RWPE2 (cell line): ENCODE measurements at regions not wholly inside any gene's neighbourhood (a gene's known extent, or its start where the extent isn't known, plus 50 kb on each side); places are given as distances from the start of the nearest gene placed in this dataset.

Experiments used
- ATAC-seq: fragments of 200-7000 bp; cut with Tn5 transposase; 3 replicates; pipeline ENCODE4 v1.9.1; 2021; ENCODE audit warnings: low read depth
- DNase-seq: peaks from one replicate; pipeline ENCODE4 v3.0.0-alpha.2; 2020; ENCODE audit warnings: low spot score
- H3K27ac ChIP-seq: fragments of 450-650 bp; 2 replicates; pipeline ENCODE4 v1.5.1; 2017; ENCODE audit warnings: mild to moderate bottlenecking; ENCODE audit not compliant: poor library complexity, severe bottlenecking
- H3K27me3 ChIP-seq: fragments of 250-450 bp; sonication (Bioruptor Pico); 2 replicates; pipeline ENCODE4 v1.5.1; 2021; ENCODE audit warnings: mild to moderate bottlenecking, moderate library complexity; ENCODE audit not compliant: insufficient read depth, poor library complexity, severe bottlenecking
- H3K36me3 ChIP-seq: fragments of 250-450 bp; sonication (Bioruptor Pico); 2 replicates; pipeline ENCODE4 v1.5.1; 2020; ENCODE audit warnings: low read depth, mild to moderate bottlenecking, moderate library complexity
- H3K4me1 ChIP-seq: fragments of 250-450 bp; sonication (Bioruptor Pico); 2 replicates; pipeline ENCODE4 v1.5.1; 2021; ENCODE audit warnings: mild to moderate bottlenecking, moderate library complexity; ENCODE audit not compliant: insufficient read depth, poor library complexity, severe bottlenecking
- H3K4me3 ChIP-seq: fragments of 250-450 bp; sonication (Bioruptor Pico); 2 replicates; pipeline ENCODE4 v1.5.1; 2021; ENCODE audit warnings: mild to moderate bottlenecking, moderate library complexity; ENCODE audit not compliant: severe bottlenecking
- H3K9me3 ChIP-seq: fragments of 250-450 bp; sonication (Bioruptor Pico); 2 replicates; pipeline ENCODE4 v1.5.1; 2021; ENCODE audit warnings: mild to moderate bottlenecking, moderate library complexity; ENCODE audit not compliant: severe bottlenecking
- CTCF ChIP-seq: fragments of 450-650 bp; IDR thresholded peaks from one replicate; pipeline ENCODE4 v1.5.1; 2017; ENCODE audit warnings: mild to moderate bottlenecking, moderate library complexity; ENCODE audit not compliant: poor library complexity, severe bottlenecking

DNA sequence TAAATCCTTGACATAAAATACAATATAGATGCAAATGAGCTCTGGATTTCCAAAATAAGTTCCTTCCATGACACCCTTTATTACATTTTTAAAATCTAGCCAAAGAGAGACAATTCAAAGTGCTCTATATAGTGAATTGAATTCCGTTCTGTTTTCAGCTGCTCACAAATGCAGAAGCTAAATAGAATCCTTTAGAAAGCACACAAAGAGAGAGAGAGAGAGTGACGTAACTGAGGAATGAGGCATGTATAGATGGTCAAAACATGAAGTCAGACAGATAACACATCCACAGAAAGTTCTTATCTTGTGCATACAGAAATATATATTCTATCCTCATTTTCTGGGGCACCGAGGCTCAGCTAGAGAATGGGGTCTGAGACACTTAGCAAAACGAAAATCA, 344.7 kb upstream of the NETO1 start:
- no peak for TF ChIP-seq CTCF
- H3K27me3 ChIP-seq, result no peaks in the 10 kb centered on the region
- no peaks in the 10 kb centered on the region for H3K9me3 ChIP-seq
- ATAC-seq (no peak), DNase-seq (no peak)
- no peak overlapping the region for H3K27ac ChIP-seq
- H3K36me3 ChIP-seq, result no peaks in the 10 kb centered on the region
- no peaks in the 10 kb centered on the region for H3K4me1 ChIP-seq
- no peak overlapping the region for H3K4me3 ChIP-seq

DNA sequence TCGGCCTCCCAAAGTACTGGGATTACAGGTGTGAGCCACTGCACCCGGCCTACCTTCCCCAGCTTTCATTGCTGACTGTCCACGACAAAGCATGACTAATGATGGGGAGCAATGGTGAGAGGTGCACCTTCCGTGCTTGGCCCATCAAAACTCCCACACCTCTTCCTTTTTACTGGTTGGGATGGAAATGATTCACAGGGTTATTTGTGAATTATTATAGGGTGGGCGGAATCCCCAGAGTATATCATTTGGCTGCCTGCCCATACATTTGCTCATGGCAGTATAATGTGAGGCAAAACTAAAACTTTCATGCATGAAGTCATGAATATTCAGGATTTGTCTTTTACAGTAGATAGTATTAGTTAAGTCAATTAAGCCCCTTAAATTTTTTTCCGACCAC, 334.2 kb upstream of the NETO1 start:
- H3K9me3 ChIP-seq, result no peaks in the 10 kb centered on the region
- H3K4me1 ChIP-seq, result peaks cover 17% of the 10 kb centered on the region
- TF ChIP-seq CTCF, result no peak
- no peaks in the 10 kb centered on the region for H3K27me3 ChIP-seq
- H3K27ac ChIP-seq, result no peak overlapping the region
- no peak overlapping the region for H3K4me3 ChIP-seq
- peak; percentile 78 for ATAC-seq
- H3K36me3 ChIP-seq, result no peaks in the 10 kb centered on the region
- no peak for DNase-seq

DNA sequence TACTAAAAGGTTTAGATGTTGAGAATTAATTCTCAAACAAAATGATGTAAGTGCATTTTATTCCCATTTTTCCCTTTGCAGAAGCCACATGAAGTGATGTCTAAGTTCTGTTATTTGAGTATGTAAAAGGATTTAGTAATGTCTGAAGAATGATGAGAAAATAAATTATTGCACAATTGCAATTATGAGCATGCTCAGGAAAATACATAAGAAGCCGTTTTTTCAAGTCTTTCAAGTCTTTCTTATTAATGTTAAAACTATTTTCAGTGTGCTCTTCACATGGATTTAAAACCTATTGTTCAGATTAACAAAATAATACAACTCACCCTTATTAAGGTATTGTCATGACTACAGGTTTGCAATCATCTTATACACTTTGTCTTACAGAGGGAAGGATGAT, 331.4 kb upstream of the NETO1 start:
- DNase-seq, result no peak
- peaks cover 17% of the 10 kb centered on the region for H3K4me1 ChIP-seq
- H3K36me3 ChIP-seq, result no peaks in the 10 kb centered on the region
- H3K27me3 ChIP-seq, result no peaks in the 10 kb centered on the region
- TF ChIP-seq CTCF, result no peak
- no peaks in the 10 kb centered on the region for H3K9me3 ChIP-seq
- ATAC-seq, result peak; percentile 62; the same call in 2 of the 3 replicates
- H3K4me3 ChIP-seq, result no peak overlapping the region
- peak overlapping the region; percentile 24 for H3K27ac ChIP-seq

- H3K27me3 ChIP-seq, result no peaks in the 10 kb centered on the region
- no peaks in the 10 kb centered on the region for H3K36me3 ChIP-seq
- TF ChIP-seq CTCF, result no peak
- ATAC-seq (no peak), DNase-seq (no peak)
- H3K4me1 ChIP-seq, result no peaks in the 10 kb centered on the region
- H3K4me3 ChIP-seq, result no peak overlapping the region
- no peak overlapping the region for H3K27ac ChIP-seq
- H3K9me3 ChIP-seq, result no peaks in the 10 kb centered on the region
Measured at GRCh38 chr18:73189718-73190117, 321.9 kb upstream of the NETO1 start.

- no peaks in the 10 kb centered on the region for H3K36me3 ChIP-seq
- DNase-seq, result no peak
- no peak overlapping the region for H3K4me3 ChIP-seq
- no peaks in the 10 kb centered on the region for H3K9me3 ChIP-seq
- ATAC-seq, result no peak
- no peak overlapping the region for H3K27ac ChIP-seq
- no peaks in the 10 kb centered on the region for H3K27me3 ChIP-seq
- no peak for TF ChIP-seq CTCF
- H3K4me1 ChIP-seq, result no peaks in the 10 kb centered on the region
Measured at GRCh38 chr18:73168236-73168635, 300.4 kb upstream of the NETO1 start.
